ENCODE measurements at regions not wholly inside any gene's neighbourhood (a gene's known extent, or its start where the extent isn't known, plus 50 kb on each side); places are given as distances from the start of the nearest gene placed in this dataset.

GRCh38 chr4:137209240-137209639, 323.1 kb downstream of the PCDH18 start:
- TF ChIP-seq CTCF (IDR thresholded peaks at IDR 0.05) (no peak), ZFX (IDR thresholded peaks at IDR 0.05; ENCODE audit: borderline replicate concordance) (no peak)
